Skeletal muscle tissue (tissue), 3 donors: ENCODE measurements at regions not wholly inside any gene's neighbourhood (a gene's known extent, or its start where the extent isn't known, plus 50 kb on each side); places are given as distances from the start of the nearest gene placed in this dataset.

Experiments used
- H3K27ac ChIP-seq: one replicate; pipeline ENCODE4 v1.7.0; 2013; ENCODE audit warnings: mild to moderate bottlenecking, low read depth, low read length, inconsistent platforms
- H3K27me3 ChIP-seq, 3 donors: one replicate each; pipeline ENCODE4 v1.7.0; 2013; ENCODE audit warnings: low read length in 3 of 3; ENCODE audit not compliant: control insufficient read depth in 3 of 3, insufficient read depth in 3 of 3
- H3K36me3 ChIP-seq, 3 donors: one replicate each; pipeline ENCODE4 v1.7.0; 2013; ENCODE audit warnings: low read length in 3 of 3; ENCODE audit not compliant: control insufficient read depth in 3 of 3, insufficient read depth in 3 of 3
- H3K4me1 ChIP-seq, 3 donors: one replicate each; pipeline ENCODE4 v1.7.0; 2013; ENCODE audit warnings: low read length in 3 of 3, mild to moderate bottlenecking in 3 of 3; ENCODE audit not compliant: control insufficient read depth in 3 of 3, insufficient read depth in 3 of 3
- H3K4me3 ChIP-seq, 3 donors: one replicate each; pipeline ENCODE4 v1.7.0; 2013; ENCODE audit warnings: low read length in 3 of 3
- H3K9ac ChIP-seq, 3 donors: one replicate each; pipeline ENCODE4 v1.7.0; 2013; ENCODE audit warnings: low read length in 3 of 3, mild to moderate bottlenecking in 3 of 3, moderate library complexity in 2 of 3, low read depth in 1 of 3
- H3K9me3 ChIP-seq, 3 donors: one replicate each; pipeline ENCODE4 v1.7.0; 2013; ENCODE audit warnings: low read length in 3 of 3; ENCODE audit not compliant: control insufficient read depth in 3 of 3
- donor health status: Osteomylitis.

GRCh38 chr10:88058750-88059149 lies 195.3 kb downstream of the PTEN start:
- Histone ChIP-seq H3K9ac (no peak overlapping the region), H3K27ac (no peak overlapping the region), H3K4me3 (no peak overlapping the region), H3K27me3 (no peaks in the 10 kb centered on the region), H3K4me1 (peaks cover 10 to 12% (median 11%) of the 10 kb centered on the region in 3 donors), H3K36me3 (no peaks in the 10 kb centered on the region), H3K9me3 (no peaks in the 10 kb centered on the region)

- H3K4me3 ChIP-seq = no peak overlapping the region
- no peaks in the 10 kb centered on the region for H3K27me3 ChIP-seq
- no peak overlapping the region for H3K27ac ChIP-seq
Measured at GRCh38 chr10:88059190-88059589, 195.8 kb downstream of the PTEN start.

GRCh38 chr10:88060762-88061161 lies 197.3 kb downstream of the PTEN start:
- Histone ChIP-seq H3K4me3 (no peak overlapping the region), H3K27ac (no peak overlapping the region), H3K4me1 (peaks cover 18 to 26% (median 22%) of the 10 kb centered on the region in 3 donors), H3K9me3 (no peaks in the 10 kb centered on the region), H3K36me3 (no peaks in the 10 kb centered on the region), H3K9ac (no peak overlapping the region), H3K27me3 (no peaks in the 10 kb centered on the region)

More at GRCh38 chr10:88059190-88059589, 195.8 kb downstream of the PTEN start:
- Histone ChIP-seq H3K9me3 (no peaks in the 10 kb centered on the region), H3K4me1 (peaks cover 11 to 17% (median 12%) of the 10 kb centered on the region in 3 donors), H3K36me3 (no peaks in the 10 kb centered on the region), H3K9ac (no peak overlapping the region)

- no peaks in the 10 kb centered on the region for H3K27me3 ChIP-seq
- H3K36me3 ChIP-seq = no peaks in the 10 kb centered on the region
- H3K27ac ChIP-seq = peak overlapping the region; percentile 24
- no peak overlapping the region for H3K9ac ChIP-seq
- H3K4me1 ChIP-seq = peaks cover 18 to 26% (median 22%) of the 10 kb centered on the region in 3 donors
- H3K9me3 ChIP-seq = no peaks in the 10 kb centered on the region
- no peak overlapping the region for H3K4me3 ChIP-seq
Measured at GRCh38 chr10:88062385-88062784, 199.0 kb downstream of the PTEN start.

GRCh38 chr10:88062798-88063472 lies 199.5 kb downstream of the PTEN start:
- no peaks in the 10 kb centered on the region for H3K9me3 ChIP-seq
- H3K27me3 ChIP-seq = no peaks in the 10 kb centered on the region
- no peaks in the 10 kb centered on the region for H3K36me3 ChIP-seq
- peak overlapping the region; percentile 24 for H3K27ac ChIP-seq
- H3K4me1 ChIP-seq = peaks cover 18 to 26% (median 22%) of the 10 kb centered on the region in 3 donors
- H3K4me3 ChIP-seq = no peak overlapping the region
- H3K9ac ChIP-seq = no peak overlapping the region

- Histone ChIP-seq H3K27me3 (no peaks in the 10 kb centered on the region), H3K4me1 (peaks cover 18 to 26% (median 22%) of the 10 kb centered on the region in 3 donors), H3K9ac (no peak overlapping the region), H3K4me3 (no peak overlapping the region), H3K27ac (no peak overlapping the region), H3K9me3 (no peaks in the 10 kb centered on the region), H3K36me3 (no peaks in the 10 kb centered on the region)
Measured at GRCh38 chr10:88063861-88064557, 200.6 kb downstream of the PTEN start.

- H3K9me3 ChIP-seq = no peaks in the 10 kb centered on the region
- H3K27ac ChIP-seq = no peak overlapping the region
- H3K27me3 ChIP-seq = no peaks in the 10 kb centered on the region
- no peaks in the 10 kb centered on the region for H3K36me3 ChIP-seq
- no peak overlapping the region for H3K4me3 ChIP-seq
- H3K9ac ChIP-seq = no peak overlapping the region
- H3K4me1 ChIP-seq = peaks cover 18 to 26% (median 22%) of the 10 kb centered on the region in 3 donors
Measured at GRCh38 chr10:88064608-88065382, 201.4 kb downstream of the PTEN start.

GRCh38 chr10:88065383-88066049 lies 202.1 kb downstream of the PTEN start:
- Histone ChIP-seq H3K4me3 (no peak overlapping the region), H3K27ac (peak overlapping the region; percentile 8)

GRCh38 chr10:88066319-88066718 lies 202.9 kb downstream of the PTEN start:
- Histone ChIP-seq H3K9me3 (no peaks in the 10 kb centered on the region), H3K27me3 (no peaks in the 10 kb centered on the region), H3K36me3 (no peaks in the 10 kb centered on the region), H3K4me3 (no peak overlapping the region), H3K27ac (peak overlapping the region; percentile 8), H3K9ac (no peak overlapping the region), H3K4me1 (peaks cover 18 to 26% (median 22%) of the 10 kb centered on the region in 3 donors)

More at GRCh38 chr10:88065383-88066049, 202.1 kb downstream of the PTEN start:
- Histone ChIP-seq H3K4me1 (peaks cover 18 to 26% (median 22%) of the 10 kb centered on the region in 3 donors), H3K9me3 (no peaks in the 10 kb centered on the region), H3K9ac (no peak overlapping the region), H3K36me3 (no peaks in the 10 kb centered on the region), H3K27me3 (no peaks in the 10 kb centered on the region)
